KMS-11 (cell line): ENCODE measurements at regions not wholly inside any gene's neighbourhood (a gene's known extent, or its start where the extent isn't known, plus 50 kb on each side); places are given as distances from the start of the nearest gene placed in this dataset.

Experiments used
- H2AFZ ChIP-seq: fragments of 200-600 bp; sonication (generic); 2 replicates; pipeline ENCODE4 v1.6.1; 2016; ENCODE audit warnings: antibody characterized with exemption, mixed run types, low read depth
- H3K27ac ChIP-seq: fragments of 200-600 bp; sonication (generic); 2 replicates; pipeline ENCODE4 v1.6.1; 2016; ENCODE audit warnings: mild to moderate bottlenecking, mixed run types
- H3K27me3 ChIP-seq: fragments of 200-600 bp; sonication (generic); 2 replicates; pipeline ENCODE4 v1.6.1; 2017; ENCODE audit warnings: mild to moderate bottlenecking, low read depth, mixed run types, moderate library complexity; ENCODE audit not compliant: insufficient read depth
- H3K36me3 ChIP-seq: fragments of 200-600 bp; sonication (generic); 2 replicates; pipeline ENCODE4 v1.6.1; 2017; ENCODE audit warnings: mild to moderate bottlenecking, mixed run types; ENCODE audit not compliant: insufficient read depth
- H3K4me1 ChIP-seq: fragments of 200-600 bp; sonication (generic); 2 replicates; pipeline ENCODE4 v1.6.1; 2016; ENCODE audit warnings: mild to moderate bottlenecking, low read depth, mixed run types; ENCODE audit not compliant: poor library complexity, severe bottlenecking
- H3K4me2 ChIP-seq: fragments of 200-600 bp; sonication (generic); 2 replicates; pipeline ENCODE4 v1.7.0; 2016; ENCODE audit warnings: mild to moderate bottlenecking, mixed run types
- H3K4me3 ChIP-seq: fragments of 200-600 bp; sonication (generic); IDR thresholded peaks from 2 replicates; pipeline ENCODE4 v1.6.1; 2017; ENCODE audit warnings: low read depth, low read length, mixed read lengths; ENCODE audit not compliant: insufficient read depth
- H3K79me2 ChIP-seq: fragments of 200-600 bp; sonication (generic); 2 replicates; pipeline ENCODE4 v1.6.1; 2016; ENCODE audit warnings: low read depth, mixed run types; ENCODE audit not compliant: insufficient read depth
- H3K9ac ChIP-seq: fragments of 200-600 bp; sonication (generic); 2 replicates; pipeline ENCODE4 v1.6.1; 2016; ENCODE audit warnings: mild to moderate bottlenecking, mixed run types
- H4K20me1 ChIP-seq: fragments of 200-600 bp; sonication (generic); 2 replicates; pipeline ENCODE4 v1.6.1; 2016; ENCODE audit warnings: mild to moderate bottlenecking, mixed run types; ENCODE audit not compliant: insufficient read depth
- CTCF ChIP-seq: fragments of 200-600 bp; sonication (generic); conservative IDR thresholded peaks from 2 replicates; pipeline ENCODE4 v1.6.1; 2017; ENCODE audit warnings: low read depth, mild to moderate bottlenecking, antibody characterized with exemption, low read length, moderate library complexity, mixed read lengths

- Histone ChIP-seq H3K27ac (no peak overlapping the region), H3K27me3 (no peaks in the 10 kb centered on the region), H3K79me2 (no peaks in the 10 kb centered on the region), H3K4me1 (no peaks in the 10 kb centered on the region), H3K4me2 (no peak overlapping the region), H3K9ac (no peak overlapping the region), H2AFZ (no peak overlapping the region), H3K4me3 (no peak overlapping the region), H3K36me3 (no peaks in the 10 kb centered on the region), H4K20me1 (no peaks in the 10 kb centered on the region)
- no peak for TF ChIP-seq CTCF
These were observed 625.4 kb downstream of the NTRK3 start for GRCh38 chr15:87631093-87631492.

GRCh38 chr15:87628311-87628710 lies 628.2 kb downstream of the NTRK3 start:
- H3K9ac ChIP-seq: no peak overlapping the region

GRCh38 chr15:87626860-87627259 lies 629.7 kb downstream of the NTRK3 start:
- Histone ChIP-seq H3K4me3 (no peak overlapping the region), H3K36me3 (no peaks in the 10 kb centered on the region), H3K27ac (no peak overlapping the region), H3K79me2 (no peaks in the 10 kb centered on the region), H3K4me2 (no peak overlapping the region), H3K27me3 (no peaks in the 10 kb centered on the region), H3K4me1 (no peaks in the 10 kb centered on the region), H3K9ac (no peak overlapping the region), H4K20me1 (no peaks in the 10 kb centered on the region), H2AFZ (no peak overlapping the region)
- TF ChIP-seq CTCF: no peak

More at GRCh38 chr15:87628311-87628710, 628.2 kb downstream of the NTRK3 start:
- Histone ChIP-seq H3K27ac (no peak overlapping the region), H2AFZ (no peak overlapping the region), H3K27me3 (no peaks in the 10 kb centered on the region), H3K36me3 (no peaks in the 10 kb centered on the region), H3K4me2 (no peak overlapping the region), H4K20me1 (no peaks in the 10 kb centered on the region), H3K4me1 (no peaks in the 10 kb centered on the region), H3K4me3 (no peak overlapping the region), H3K79me2 (no peaks in the 10 kb centered on the region)
- TF ChIP-seq CTCF: no peak

GRCh38 chr15:87623832-87624231 lies 632.7 kb downstream of the NTRK3 start:
- no peak overlapping the region for H3K4me2 ChIP-seq
- H3K79me2 ChIP-seq: no peaks in the 10 kb centered on the region
- no peak overlapping the region for H3K4me3 ChIP-seq
- no peak overlapping the region for H2AFZ ChIP-seq
- no peaks in the 10 kb centered on the region for H3K27me3 ChIP-seq
- TF ChIP-seq CTCF: no peak
- H4K20me1 ChIP-seq: no peaks in the 10 kb centered on the region
- no peak overlapping the region for H3K9ac ChIP-seq
- H3K4me1 ChIP-seq: no peaks in the 10 kb centered on the region
- H3K27ac ChIP-seq: no peak overlapping the region
- H3K36me3 ChIP-seq: no peaks in the 10 kb centered on the region
